ENCODE measurements at regions not wholly inside any gene's neighbourhood (a gene's known extent, or its start where the extent isn't known, plus 50 kb on each side); places are given as distances from the start of the nearest gene placed in this dataset.
"Not testable (repeated sequence)": the region's sequence is repeated elsewhere in the genome, so short reads cannot be mapped to it uniquely, and the experiment has no call there.

- ChIA-PET CTCF (no interaction called here), POLR2A (no interaction called here)
- Mint-ChIP-seq H3K9me3 (ENCODE audit: insufficient read depth) (peaks cover 10% of the 10 kb centered on the region), H3K4me1 (ENCODE audit: low read depth) (no peaks in the 10 kb centered on the region), H3K36me3 (ENCODE audit: low read depth) (no peaks in the 10 kb centered on the region), H3K27me3 (ENCODE audit: low read depth) (no peaks in the 10 kb centered on the region), H3K27ac (no peak overlapping the region), H3K4me3 (no peak overlapping the region)
- DNase-seq: no peak
- no peak for ATAC-seq
Observed at GRCh38 chr6:66340736-66341135, 633.7 kb upstream of the EYS start.

- H3K36me3 Mint-ChIP-seq (ENCODE audit: low read depth): no peaks in the 10 kb centered on the region
- ATAC-seq (no peak), DNase-seq (no peak)
- H3K4me3 Mint-ChIP-seq: no peak overlapping the region
- no peaks in the 10 kb centered on the region for H3K4me1 Mint-ChIP-seq (ENCODE audit: low read depth)
- POLR2A ChIA-PET: no interaction called here
- CTCF ChIA-PET: no interaction called here
- H3K9me3 Mint-ChIP-seq (ENCODE audit: insufficient read depth): peaks cover 9% of the 10 kb centered on the region
- no peaks in the 10 kb centered on the region for H3K27me3 Mint-ChIP-seq (ENCODE audit: low read depth)
- no peak overlapping the region for H3K27ac Mint-ChIP-seq
Observed at GRCh38 chr6:66336176-66336575, 629.1 kb upstream of the EYS start.

- Mint-ChIP-seq H3K9me3 (ENCODE audit: insufficient read depth) (peaks cover 5% of the 10 kb centered on the region), H3K4me3 (no peak overlapping the region), H3K4me1 (ENCODE audit: low read depth) (no peaks in the 10 kb centered on the region), H3K27ac (no peak overlapping the region), H3K36me3 (ENCODE audit: low read depth) (no peaks in the 10 kb centered on the region), H3K27me3 (ENCODE audit: low read depth) (no peaks in the 10 kb centered on the region)
- DNase-seq (no peak), ATAC-seq (no peak)
- CTCF ChIA-PET: no interaction called here
- POLR2A ChIA-PET: no interaction called here
Observed at GRCh38 chr6:66328200-66328599, 621.2 kb upstream of the EYS start.

- CTCF ChIA-PET: no interaction called here
- H3K4me3 Mint-ChIP-seq: no peak overlapping the region
Observed at GRCh38 chr6:66326228-66326627, 619.2 kb upstream of the EYS start.

GRCh38 chr6:66321017-66321416, 614.0 kb upstream of the EYS start:
- DNase-seq (no peak), ATAC-seq (no peak)
- no peaks in the 10 kb centered on the region for H3K4me1 Mint-ChIP-seq (ENCODE audit: low read depth)
- H3K36me3 Mint-ChIP-seq (ENCODE audit: low read depth): no peaks in the 10 kb centered on the region
- no peak overlapping the region for H3K4me3 Mint-ChIP-seq
- CTCF ChIA-PET: no interaction called here
- POLR2A ChIA-PET: no interaction called here
- peaks cover 16% of the 10 kb centered on the region for H3K9me3 Mint-ChIP-seq (ENCODE audit: insufficient read depth)
- H3K27me3 Mint-ChIP-seq (ENCODE audit: low read depth): no peaks in the 10 kb centered on the region
- no peak overlapping the region for H3K27ac Mint-ChIP-seq

More at GRCh38 chr6:66326228-66326627, 619.2 kb upstream of the EYS start:
- no peaks in the 10 kb centered on the region for H3K36me3 Mint-ChIP-seq (ENCODE audit: low read depth)
- POLR2A ChIA-PET: no interaction called here
- DNase-seq: no peak
- H3K9me3 Mint-ChIP-seq (ENCODE audit: insufficient read depth): peaks cover 5% of the 10 kb centered on the region
- no peaks in the 10 kb centered on the region for H3K4me1 Mint-ChIP-seq (ENCODE audit: low read depth)
- no peak for ATAC-seq
- no peaks in the 10 kb centered on the region for H3K27me3 Mint-ChIP-seq (ENCODE audit: low read depth)
- H3K27ac Mint-ChIP-seq: no peak overlapping the region

GRCh38 chr6:66307490-66307889, 600.5 kb upstream of the EYS start:
- Mint-ChIP-seq H3K27me3 (ENCODE audit: low read depth) (no peaks in the 10 kb centered on the region), H3K36me3 (ENCODE audit: low read depth) (no peaks in the 10 kb centered on the region), H3K9me3 (ENCODE audit: insufficient read depth) (peaks cover 17% of the 10 kb centered on the region), H3K4me1 (ENCODE audit: low read depth) (no peaks in the 10 kb centered on the region), H3K4me3 (no peak overlapping the region), H3K27ac (no peak overlapping the region)
- ATAC-seq (no peak), DNase-seq (no peak)
- ChIA-PET POLR2A (no interaction called here), CTCF (no interaction called here)

- Mint-ChIP-seq H3K4me1 (ENCODE audit: low read depth) (no peaks in the 10 kb centered on the region), H3K9me3 (ENCODE audit: insufficient read depth) (peaks cover 13% of the 10 kb centered on the region), H3K27ac (no peak overlapping the region), H3K36me3 (ENCODE audit: low read depth) (no peaks in the 10 kb centered on the region), H3K27me3 (ENCODE audit: low read depth) (no peaks in the 10 kb centered on the region), H3K4me3 (no peak overlapping the region)
- DNase-seq (no peak), ATAC-seq (no peak)
- POLR2A ChIA-PET: no interaction called here
- CTCF ChIA-PET: no interaction called here
Observed at GRCh38 chr6:66291905-66292304, 584.9 kb upstream of the EYS start.

GRCh38 chr6:66289889-66290288, 582.9 kb upstream of the EYS start:
- ChIA-PET POLR2A (no interaction called here), CTCF (no interaction called here)
- no peak for ATAC-seq
- Mint-ChIP-seq H3K27ac (no peak overlapping the region), H3K36me3 (ENCODE audit: low read depth) (no peaks in the 10 kb centered on the region), H3K9me3 (ENCODE audit: insufficient read depth) (peaks cover 13% of the 10 kb centered on the region), H3K4me3 (no peak overlapping the region), H3K4me1 (ENCODE audit: low read depth) (no peaks in the 10 kb centered on the region), H3K27me3 (ENCODE audit: low read depth) (no peaks in the 10 kb centered on the region)
- DNase-seq: no peak

GRCh38 chr6:66278115-66278514, 571.1 kb upstream of the EYS start:
- ChIA-PET POLR2A (no interaction called here), CTCF (no interaction called here)
- Mint-ChIP-seq H3K27me3 (ENCODE audit: low read depth) (no peaks in the 10 kb centered on the region), H3K27ac (no peak overlapping the region), H3K4me3 (no peak overlapping the region), H3K4me1 (ENCODE audit: low read depth) (no peaks in the 10 kb centered on the region), H3K36me3 (ENCODE audit: low read depth) (no peaks in the 10 kb centered on the region), H3K9me3 (ENCODE audit: insufficient read depth) (peaks cover under 1% of the 10 kb centered on the region)
- no peak for ATAC-seq
- no peak for DNase-seq

- Mint-ChIP-seq H3K27ac (no peak overlapping the region), H3K36me3 (ENCODE audit: low read depth) (no peaks in the 10 kb centered on the region), H3K4me1 (ENCODE audit: low read depth) (no peaks in the 10 kb centered on the region), H3K9me3 (ENCODE audit: insufficient read depth) (no peaks in the 10 kb centered on the region), H3K4me3 (no peak overlapping the region), H3K27me3 (ENCODE audit: low read depth) (no peaks in the 10 kb centered on the region)
- DNase-seq (no peak), ATAC-seq (no peak)
- ChIA-PET CTCF (no interaction called here), POLR2A (no interaction called here)
Observed at GRCh38 chr6:66277400-66277799, 570.4 kb upstream of the EYS start.

- ATAC-seq (no peak), DNase-seq (no peak)
- Mint-ChIP-seq H3K9me3 (ENCODE audit: insufficient read depth) (peaks cover 24% of the 10 kb centered on the region), H3K4me3 (no peak overlapping the region), H3K4me1 (ENCODE audit: low read depth) (no peaks in the 10 kb centered on the region), H3K36me3 (ENCODE audit: low read depth) (no peaks in the 10 kb centered on the region), H3K27ac (no peak overlapping the region), H3K27me3 (ENCODE audit: low read depth) (no peaks in the 10 kb centered on the region)
- ChIA-PET CTCF (no interaction called here), POLR2A (no interaction called here)
Observed at GRCh38 chr6:66265737-66266136, 558.7 kb upstream of the EYS start.

GRCh38 chr6:66264376-66264775, 557.4 kb upstream of the EYS start:
- no peaks in the 10 kb centered on the region for H3K36me3 Mint-ChIP-seq (ENCODE audit: low read depth)
- ChIA-PET CTCF (no interaction called here), POLR2A (no interaction called here)
- no peak overlapping the region for H3K4me3 Mint-ChIP-seq
- no peaks in the 10 kb centered on the region for H3K27me3 Mint-ChIP-seq (ENCODE audit: low read depth)
- no peak overlapping the region for H3K27ac Mint-ChIP-seq
- H3K9me3 Mint-ChIP-seq (ENCODE audit: insufficient read depth): peaks cover 28% of the 10 kb centered on the region
- ATAC-seq: no peak
- no peak for DNase-seq
- H3K4me1 Mint-ChIP-seq (ENCODE audit: low read depth): no peaks in the 10 kb centered on the region

- H3K27me3 Mint-ChIP-seq (ENCODE audit: low read depth); H3K4me1 Mint-ChIP-seq (ENCODE audit: low read depth); H3K4me3 Mint-ChIP-seq; H3K27ac Mint-ChIP-seq; ATAC-seq; CTCF ChIA-PET; H3K36me3 Mint-ChIP-seq (ENCODE audit: low read depth); POLR2A ChIA-PET; DNase-seq: not testable (repeated sequence)
- peaks cover 24% of the 10 kb centered on the region for H3K9me3 Mint-ChIP-seq (ENCODE audit: insufficient read depth)
Observed at GRCh38 chr6:66258731-66259487, 551.9 kb upstream of the EYS start.
